Peyer's patch (tissue), 4 donors: ENCODE measurements at regions not wholly inside any gene's neighbourhood (a gene's known extent, or its start where the extent isn't known, plus 50 kb on each side); places are given as distances from the start of the nearest gene placed in this dataset.
"Not testable (repeated sequence)": the region's sequence is repeated elsewhere in the genome, so short reads cannot be mapped to it uniquely, and the experiment has no call there.

Experiments
- DNase-seq, 3 donors: peaks; one replicate each; pipeline ENCODE4 v3.0.0-alpha.2; 2017 to 2019
- H3K27ac ChIP-seq, 4 donors: fragments of 200-600 bp; sonication (generic); one replicate each; pipeline ENCODE4 v1.5.1; 2016 to 2019
- H3K27me3 ChIP-seq, 2 donors: fragments of 200-600 bp; sonication (generic); one replicate each; pipeline ENCODE4 v1.5.1; 2019
- H3K36me3 ChIP-seq, 3 donors: fragments of 200-600 bp; sonication (generic); one replicate each; pipeline ENCODE4 v1.5.1; 2016 to 2019
- H3K4me1 ChIP-seq, 4 donors: fragments of 200-600 bp; sonication (generic); one replicate each; pipeline ENCODE4 v1.5.1; 2016 to 2019
- H3K4me3 ChIP-seq, 4 donors: fragments of 200-600 bp; sonication (generic); 1 replicate in 3 of 4; 2 replicates in 1 of 4; pipeline ENCODE4 v1.5.1; 2016 to 2019; ENCODE audit warnings: mild to moderate bottlenecking in 1 of 4
- H3K9me3 ChIP-seq, 4 donors: fragments of 200-600 bp; sonication (generic); one replicate each; pipeline ENCODE4 v1.5.1; 2016 to 2019; ENCODE audit warnings: mild to moderate bottlenecking in 1 of 4
- POLR2A ChIP-seq, 2 donors: fragments of 450-650 bp; IDR thresholded peaks; one replicate each; pipeline ENCODE4 v1.5.1; 2017; ENCODE audit warnings: antibody characterized with exemption in 2 of 2, mild to moderate bottlenecking in 2 of 2, moderate library complexity in 2 of 2
- TF ChIP-seq, protein P1 (sequence below), 6 experiments: fragments of 450-650 bp in 4 of 6; fragments of 200-600 bp in 2 of 6; sonication (generic) in 1 of 6; IDR thresholded peaks; one replicate each; pipeline ENCODE4 v1.5.1; 2017 to 2019; ENCODE audit warnings: antibody characterized with exemption in 6 of 6, mild to moderate bottlenecking in 3 of 6, moderate library complexity in 1 of 6

DNA sequence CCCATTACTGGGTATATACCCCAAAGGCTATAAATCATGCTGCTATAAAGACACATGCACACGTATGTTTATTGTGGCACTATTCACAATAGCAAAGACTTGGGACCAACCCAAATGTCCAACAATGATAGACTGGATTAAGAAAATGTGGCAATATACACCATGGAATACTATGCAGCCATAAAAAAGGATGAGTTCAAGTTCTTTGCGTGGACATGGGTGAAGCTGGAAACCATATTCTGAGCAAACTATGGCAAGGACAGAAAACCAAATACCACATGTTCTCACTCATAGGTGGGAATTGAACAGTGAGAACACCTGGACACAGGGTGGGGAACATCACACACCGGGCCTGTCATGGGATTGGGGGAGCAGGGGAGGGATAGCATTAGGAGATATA lies 54.4 kb upstream of the MUCL1 start:
- H3K4me3 ChIP-seq, DNase-seq, H3K27me3 ChIP-seq, H3K9me3 ChIP-seq, H3K4me1 ChIP-seq, H3K27ac ChIP-seq, H3K36me3 ChIP-seq: not testable (repeated sequence)

GRCh38 chr12:54798651-54799050 lies 55.7 kb upstream of the MUCL1 start:
- no peaks in the 10 kb centered on the region for H3K4me1 ChIP-seq
- DNase-seq: no peak
- H3K27ac ChIP-seq: no peak overlapping the region
- no peaks in the 10 kb centered on the region for H3K9me3 ChIP-seq
- H3K4me3 ChIP-seq: no peak overlapping the region
- TF ChIP-seq, protein P1, sequence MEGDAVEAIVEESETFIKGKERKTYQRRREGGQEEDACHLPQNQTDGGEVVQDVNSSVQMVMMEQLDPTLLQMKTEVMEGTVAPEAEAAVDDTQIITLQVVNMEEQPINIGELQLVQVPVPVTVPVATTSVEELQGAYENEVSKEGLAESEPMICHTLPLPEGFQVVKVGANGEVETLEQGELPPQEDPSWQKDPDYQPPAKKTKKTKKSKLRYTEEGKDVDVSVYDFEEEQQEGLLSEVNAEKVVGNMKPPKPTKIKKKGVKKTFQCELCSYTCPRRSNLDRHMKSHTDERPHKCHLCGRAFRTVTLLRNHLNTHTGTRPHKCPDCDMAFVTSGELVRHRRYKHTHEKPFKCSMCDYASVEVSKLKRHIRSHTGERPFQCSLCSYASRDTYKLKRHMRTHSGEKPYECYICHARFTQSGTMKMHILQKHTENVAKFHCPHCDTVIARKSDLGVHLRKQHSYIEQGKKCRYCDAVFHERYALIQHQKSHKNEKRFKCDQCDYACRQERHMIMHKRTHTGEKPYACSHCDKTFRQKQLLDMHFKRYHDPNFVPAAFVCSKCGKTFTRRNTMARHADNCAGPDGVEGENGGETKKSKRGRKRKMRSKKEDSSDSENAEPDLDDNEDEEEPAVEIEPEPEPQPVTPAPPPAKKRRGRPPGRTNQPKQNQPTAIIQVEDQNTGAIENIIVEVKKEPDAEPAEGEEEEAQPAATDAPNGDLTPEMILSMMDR (IDR thresholded peaks at IDR 0.05): no peak
- TF ChIP-seq POLR2A (IDR thresholded peaks at IDR 0.05): no peak
- H3K27me3 ChIP-seq: no peaks in the 10 kb centered on the region
- H3K36me3 ChIP-seq: no peaks in the 10 kb centered on the region

- H3K4me1 ChIP-seq: no peaks in the 10 kb centered on the region
These were observed 57.3 kb upstream of the MUCL1 start for GRCh38 chr12:54796991-54797390.

GRCh38 chr12:54795644-54796043 lies 58.7 kb upstream of the MUCL1 start:
- no peak for TF ChIP-seq POLR2A (IDR thresholded peaks at IDR 0.05)
- TF ChIP-seq, protein P1 (IDR thresholded peaks at IDR 0.05): no peak
- no peaks in the 10 kb centered on the region for H3K36me3 ChIP-seq
- DNase-seq: no peak
- no peaks in the 10 kb centered on the region for H3K9me3 ChIP-seq
- H3K4me3 ChIP-seq: no peak overlapping the region
- no peaks in the 10 kb centered on the region for H3K27me3 ChIP-seq
- no peak overlapping the region for H3K27ac ChIP-seq
- no peaks in the 10 kb centered on the region for H3K4me1 ChIP-seq

More at GRCh38 chr12:54796991-54797390, 57.3 kb upstream of the MUCL1 start:
- Histone ChIP-seq H3K27ac (no peak overlapping the region), H3K9me3 (no peaks in the 10 kb centered on the region), H3K36me3 (no peaks in the 10 kb centered on the region), H3K4me3 (no peak overlapping the region), H3K27me3 (no peaks in the 10 kb centered on the region)
- TF ChIP-seq POLR2A (IDR thresholded peaks at IDR 0.05): no peak
- TF ChIP-seq, protein P1 (IDR thresholded peaks at IDR 0.05): no peak
- DNase-seq: no peak

DNA sequence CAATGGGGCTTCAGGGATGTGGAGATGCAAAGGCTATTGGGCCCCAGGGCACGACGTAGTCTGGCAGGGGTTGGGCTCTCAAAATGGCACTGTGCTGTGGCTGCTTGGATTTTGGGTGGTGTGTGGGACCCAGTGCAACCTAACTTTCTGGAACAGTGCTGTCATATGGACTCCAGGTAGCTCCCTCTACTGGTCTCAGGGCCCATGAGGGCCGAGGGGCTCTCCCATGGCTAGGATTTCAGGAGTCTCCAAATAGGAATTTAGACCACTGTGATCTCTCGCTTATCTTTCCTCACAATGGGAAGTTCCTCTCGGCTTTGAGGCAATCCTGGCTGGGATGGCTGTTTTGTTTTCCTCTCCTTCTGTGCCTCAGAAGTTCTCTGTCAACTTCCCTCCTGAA lies 68.2 kb upstream of the MUCL1 start:
- Histone ChIP-seq H3K36me3 (no peaks in the 10 kb centered on the region), H3K4me3 (no peak overlapping the region), H3K4me1 (no peaks in the 10 kb centered on the region), H3K9me3 (peaks cover 0 to 3% (median 0%) of the 10 kb centered on the region in 4 donors), H3K27ac (no peak overlapping the region), H3K27me3 (no peaks in the 10 kb centered on the region)
- TF ChIP-seq, protein P1 (IDR thresholded peaks at IDR 0.05): no peak
- no peak for TF ChIP-seq POLR2A (IDR thresholded peaks at IDR 0.05)
- no peak for DNase-seq

DNA sequence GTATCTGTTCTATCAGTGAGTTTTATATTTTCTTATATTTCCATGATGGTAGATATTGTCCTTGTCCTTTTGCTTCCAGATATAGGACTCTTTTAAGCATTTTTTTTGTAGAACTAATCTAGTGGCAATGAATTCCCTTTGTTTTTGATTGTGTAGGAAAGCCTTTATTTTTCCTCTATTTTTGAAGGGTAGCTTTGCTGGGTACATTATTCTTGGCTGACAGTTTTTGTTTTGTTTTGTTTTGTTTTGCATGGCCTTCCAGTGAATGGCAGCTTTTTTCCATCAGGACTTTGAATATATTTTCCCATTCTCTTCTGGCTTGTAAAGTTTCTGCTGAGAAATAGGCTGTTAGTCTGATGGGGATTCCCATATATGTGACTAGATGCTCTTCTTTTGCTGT lies 70.2 kb upstream of the MUCL1 start:
- DNase-seq: no peak
- Histone ChIP-seq H3K4me1 (no peaks in the 10 kb centered on the region), H3K9me3 (peaks cover 0 to 3% (median 0%) of the 10 kb centered on the region in 4 donors), H3K27ac (no peak overlapping the region), H3K4me3 (no peak overlapping the region), H3K27me3 (no peaks in the 10 kb centered on the region), H3K36me3 (no peaks in the 10 kb centered on the region)
- no peak for TF ChIP-seq POLR2A (IDR thresholded peaks at IDR 0.05)
- TF ChIP-seq, protein P1 (IDR thresholded peaks at IDR 0.05): no peak

DNA sequence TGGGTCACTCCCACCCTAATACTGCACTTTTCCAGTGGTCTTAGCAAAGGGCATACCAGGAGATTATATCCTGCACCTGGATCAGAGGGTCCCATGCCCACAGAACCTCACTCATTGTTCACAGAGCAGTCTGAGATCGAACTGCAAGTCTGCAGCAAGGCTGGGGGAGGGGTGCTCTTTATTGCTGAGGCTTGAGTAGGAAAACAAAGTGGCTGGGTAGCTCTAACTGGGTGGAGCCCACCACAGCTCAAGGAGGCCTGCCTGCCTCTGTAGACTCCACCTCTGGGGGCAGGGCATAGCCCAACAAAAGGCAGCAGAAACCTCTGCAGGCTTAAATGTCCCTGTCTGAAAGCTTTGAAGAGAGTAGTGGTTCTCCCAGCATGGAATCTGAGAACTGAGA lies 77.3 kb upstream of the MUCL1 start:
- not testable (repeated sequence) for DNase-seq, H3K36me3 ChIP-seq, H3K9me3 ChIP-seq, H3K27ac ChIP-seq, H3K4me1 ChIP-seq, H3K27me3 ChIP-seq, H3K4me3 ChIP-seq
